Endothelial cell of umbilical vein (primary cell): ENCODE measurements at regions not wholly inside any gene's neighbourhood (a gene's known extent, or its start where the extent isn't known, plus 50 kb on each side); places are given as distances from the start of the nearest gene placed in this dataset.

Experiments
- CTCF ChIP-seq, 2 donors: IDR thresholded peaks; 1 replicate in 1 of 2; 2 replicates in 1 of 2; pipeline ENCODE4 v1.5.1; 2011; ENCODE audit warnings: low read length in 2 of 2, mild to moderate bottlenecking in 2 of 2, moderate library complexity in 2 of 2, control low read depth in 1 of 2, inconsistent platforms in 1 of 2, low read depth in 1 of 2; ENCODE audit not compliant: insufficient read depth in 1 of 2; ENCODE audit errors: extremely low read depth in 1 of 2
- EZH2 ChIP-seq: IDR thresholded peaks from 2 replicates; pipeline ENCODE4 v1.6.1; 2012; ENCODE audit warnings: borderline replicate concordance, low read depth, mild to moderate bottlenecking, moderate library complexity, low read length, inconsistent platforms; ENCODE audit not compliant: severe bottlenecking
- POLR2A ChIP-seq: IDR thresholded peaks from 2 replicates; pipeline ENCODE4 v1.6.1; 2012; ENCODE audit warnings: low read depth, mild to moderate bottlenecking, control low read depth, low read length
- POLR2AphosphoS5 ChIP-seq: IDR thresholded peaks from 2 replicates; pipeline ENCODE4 v1.6.1; 2012; ENCODE audit warnings: low read depth, mild to moderate bottlenecking, control low read depth, low read length, moderate library complexity; ENCODE audit not compliant: insufficient read depth

- TF ChIP-seq CTCF (IDR thresholded peaks at IDR 0.05; ENCODE audit: extremely low read depth in 1 of 2, insufficient read depth in 1 of 2, low read depth in 1 of 2, low read length in 2 of 2) (no peak), POLR2A (no peak), POLR2AphosphoS5 (no peak), EZH2 (no peak)
Observed at GRCh38 chr12:103024650-103025049, 67.2 kb downstream of the ASCL1 start.
